ENCODE measurements at regions not wholly inside any gene's neighbourhood (a gene's known extent, or its start where the extent isn't known, plus 50 kb on each side); places are given as distances from the start of the nearest gene placed in this dataset.

DNA sequence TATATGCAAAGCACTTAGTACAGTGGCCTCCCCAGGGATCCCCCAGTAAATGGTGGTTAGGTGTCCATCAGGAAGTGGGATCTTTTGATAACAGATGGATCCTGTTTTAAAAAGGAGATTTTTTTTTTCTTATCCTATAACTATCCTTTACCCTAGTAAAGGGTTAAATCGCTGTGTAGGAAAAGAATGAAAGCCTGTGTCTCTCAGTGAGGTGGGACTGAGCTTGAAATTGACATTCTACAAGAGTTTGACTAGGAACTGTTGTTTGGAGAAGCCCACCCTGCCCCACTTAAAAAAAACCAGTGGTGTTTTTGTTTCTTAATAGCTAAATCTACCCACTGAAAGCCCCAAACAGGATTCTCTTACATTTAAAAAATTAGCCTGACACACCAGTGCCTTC, 112.2 kb upstream of the EGLN3 start:
- TF ChIP-seq, protein P1, sequence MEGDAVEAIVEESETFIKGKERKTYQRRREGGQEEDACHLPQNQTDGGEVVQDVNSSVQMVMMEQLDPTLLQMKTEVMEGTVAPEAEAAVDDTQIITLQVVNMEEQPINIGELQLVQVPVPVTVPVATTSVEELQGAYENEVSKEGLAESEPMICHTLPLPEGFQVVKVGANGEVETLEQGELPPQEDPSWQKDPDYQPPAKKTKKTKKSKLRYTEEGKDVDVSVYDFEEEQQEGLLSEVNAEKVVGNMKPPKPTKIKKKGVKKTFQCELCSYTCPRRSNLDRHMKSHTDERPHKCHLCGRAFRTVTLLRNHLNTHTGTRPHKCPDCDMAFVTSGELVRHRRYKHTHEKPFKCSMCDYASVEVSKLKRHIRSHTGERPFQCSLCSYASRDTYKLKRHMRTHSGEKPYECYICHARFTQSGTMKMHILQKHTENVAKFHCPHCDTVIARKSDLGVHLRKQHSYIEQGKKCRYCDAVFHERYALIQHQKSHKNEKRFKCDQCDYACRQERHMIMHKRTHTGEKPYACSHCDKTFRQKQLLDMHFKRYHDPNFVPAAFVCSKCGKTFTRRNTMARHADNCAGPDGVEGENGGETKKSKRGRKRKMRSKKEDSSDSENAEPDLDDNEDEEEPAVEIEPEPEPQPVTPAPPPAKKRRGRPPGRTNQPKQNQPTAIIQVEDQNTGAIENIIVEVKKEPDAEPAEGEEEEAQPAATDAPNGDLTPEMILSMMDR (IDR thresholded peaks at IDR 0.05): no peak
- TF ChIP-seq FOXJ3 (CRISPR knock-in tag; IDR thresholded peaks at IDR 0.05; ENCODE audit: borderline replicate concordance) (no peak), IRF1 (CRISPR knock-in tag; IDR thresholded peaks at IDR 0.05) (no peak), ELF4 (CRISPR knock-in tag; IDR thresholded peaks at IDR 0.05; ENCODE audit: low read depth) (no peak), GRHL2 (CRISPR knock-in tag; IDR thresholded peaks at IDR 0.05; ENCODE audit: insufficient replicate concordance, severe bottlenecking) (no peak), MXD4 (CRISPR knock-in tag; IDR thresholded peaks at IDR 0.05; ENCODE audit: borderline replicate concordance) (no peak), OVOL2 (CRISPR knock-in tag; IDR thresholded peaks at IDR 0.05; ENCODE audit: borderline replicate concordance) (no peak)
- TF ChIP-seq, protein P2, sequence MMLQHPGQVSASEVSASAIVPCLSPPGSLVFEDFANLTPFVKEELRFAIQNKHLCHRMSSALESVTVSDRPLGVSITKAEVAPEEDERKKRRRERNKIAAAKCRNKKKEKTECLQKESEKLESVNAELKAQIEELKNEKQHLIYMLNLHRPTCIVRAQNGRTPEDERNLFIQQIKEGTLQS (CRISPR knock-in tag; conservative IDR thresholded peaks at IDR 0.05): no peak
- TF ChIP-seq, protein P3, sequence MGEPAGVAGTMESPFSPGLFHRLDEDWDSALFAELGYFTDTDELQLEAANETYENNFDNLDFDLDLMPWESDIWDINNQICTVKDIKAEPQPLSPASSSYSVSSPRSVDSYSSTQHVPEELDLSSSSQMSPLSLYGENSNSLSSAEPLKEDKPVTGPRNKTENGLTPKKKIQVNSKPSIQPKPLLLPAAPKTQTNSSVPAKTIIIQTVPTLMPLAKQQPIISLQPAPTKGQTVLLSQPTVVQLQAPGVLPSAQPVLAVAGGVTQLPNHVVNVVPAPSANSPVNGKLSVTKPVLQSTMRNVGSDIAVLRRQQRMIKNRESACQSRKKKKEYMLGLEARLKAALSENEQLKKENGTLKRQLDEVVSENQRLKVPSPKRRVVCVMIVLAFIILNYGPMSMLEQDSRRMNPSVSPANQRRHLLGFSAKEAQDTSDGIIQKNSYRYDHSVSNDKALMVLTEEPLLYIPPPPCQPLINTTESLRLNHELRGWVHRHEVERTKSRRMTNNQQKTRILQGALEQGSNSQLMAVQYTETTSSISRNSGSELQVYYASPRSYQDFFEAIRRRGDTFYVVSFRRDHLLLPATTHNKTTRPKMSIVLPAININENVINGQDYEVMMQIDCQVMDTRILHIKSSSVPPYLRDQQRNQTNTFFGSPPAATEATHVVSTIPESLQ (CRISPR knock-in tag; IDR thresholded peaks at IDR 0.05): no peak
- TF ChIP-seq, protein P4, sequence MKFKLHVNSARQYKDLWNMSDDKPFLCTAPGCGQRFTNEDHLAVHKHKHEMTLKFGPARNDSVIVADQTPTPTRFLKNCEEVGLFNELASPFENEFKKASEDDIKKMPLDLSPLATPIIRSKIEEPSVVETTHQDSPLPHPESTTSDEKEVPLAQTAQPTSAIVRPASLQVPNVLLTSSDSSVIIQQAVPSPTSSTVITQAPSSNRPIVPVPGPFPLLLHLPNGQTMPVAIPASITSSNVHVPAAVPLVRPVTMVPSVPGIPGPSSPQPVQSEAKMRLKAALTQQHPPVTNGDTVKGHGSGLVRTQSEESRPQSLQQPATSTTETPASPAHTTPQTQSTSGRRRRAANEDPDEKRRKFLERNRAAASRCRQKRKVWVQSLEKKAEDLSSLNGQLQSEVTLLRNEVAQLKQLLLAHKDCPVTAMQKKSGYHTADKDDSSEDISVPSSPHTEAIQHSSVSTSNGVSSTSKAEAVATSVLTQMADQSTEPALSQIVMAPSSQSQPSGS (CRISPR knock-in tag; IDR thresholded peaks at IDR 0.05; ENCODE audit: borderline replicate concordance, low read depth): no peak
